Stromal cell of bone marrow (primary cell): ENCODE measurements at regions not wholly inside any gene's neighbourhood (a gene's known extent, or its start where the extent isn't known, plus 50 kb on each side); places are given as distances from the start of the nearest gene placed in this dataset.
"Not testable (repeated sequence)": the region's sequence is repeated elsewhere in the genome, so short reads cannot be mapped to it uniquely, and the experiment has no call there.

Experiments
- DNase-seq: peaks from one replicate; pipeline ENCODE4 v3.0.0-alpha.2; 2012; ENCODE audit warnings: low read depth

GRCh38 chr1:38175121-38175520 is 128.5 kb upstream of the POU3F1 start:
- DNase-seq: no peak

GRCh38 chr1:38173848-38174247 is 127.3 kb upstream of the POU3F1 start:
- no peak for DNase-seq

GRCh38 chr1:38173157-38173831 is 126.7 kb upstream of the POU3F1 start:
- DNase-seq: no peak

- no peak for DNase-seq
These were observed 122.5 kb upstream of the POU3F1 start for GRCh38 chr1:38169121-38169520.

GRCh38 chr1:38168365-38168764 is 121.8 kb upstream of the POU3F1 start:
- no peak for DNase-seq

- DNase-seq: no peak
These were observed 119.9 kb upstream of the POU3F1 start for GRCh38 chr1:38166461-38166860.

- no peak for DNase-seq
These were observed 107.3 kb upstream of the POU3F1 start for GRCh38 chr1:38153778-38154470.

GRCh38 chr1:38153066-38153777 is 106.6 kb upstream of the POU3F1 start:
- DNase-seq: no peak

- DNase-seq: no peak
These were observed 105.9 kb upstream of the POU3F1 start for GRCh38 chr1:38152351-38153065.

- no peak for DNase-seq
These were observed 104.8 kb upstream of the POU3F1 start for GRCh38 chr1:38151399-38151798.

- not testable (repeated sequence) for DNase-seq
These were observed 99.5 kb upstream of the POU3F1 start for GRCh38 chr1:38146079-38146478.

- DNase-seq: no peak
These were observed 96.0 kb upstream of the POU3F1 start for GRCh38 chr1:38142606-38143005.

- DNase-seq: no peak
These were observed 94.9 kb upstream of the POU3F1 start for GRCh38 chr1:38141483-38141882.

GRCh38 chr1:38139738-38140487 is 93.3 kb upstream of the POU3F1 start:
- no peak for DNase-seq

- DNase-seq: peak; percentile 95
These were observed 92.1 kb upstream of the POU3F1 start for GRCh38 chr1:38138498-38139233.

GRCh38 chr1:38137164-38137563 is 90.6 kb upstream of the POU3F1 start:
- no peak for DNase-seq

- DNase-seq: no peak
These were observed 89.2 kb upstream of the POU3F1 start for GRCh38 chr1:38135625-38136414.

- DNase-seq: no peak
These were observed 87.7 kb upstream of the POU3F1 start for GRCh38 chr1:38134294-38134755.

- no peak for DNase-seq
These were observed 87.2 kb upstream of the POU3F1 start for GRCh38 chr1:38133756-38134155.

GRCh38 chr1:38133304-38133703 is 86.7 kb upstream of the POU3F1 start:
- no peak for DNase-seq
